ENCODE measurements at regions not wholly inside any gene's neighbourhood (a gene's known extent, or its start where the extent isn't known, plus 50 kb on each side); places are given as distances from the start of the nearest gene placed in this dataset.

GRCh38 chr2:204335451-204336058 is 209.7 kb upstream of the PARD3B start:
- FAIRE-seq (no peak), DNase-seq (ENCODE audit: extremely low spot score, insufficient read length, low read depth) (no peak)

- DNase-seq (ENCODE audit: extremely low spot score, insufficient read length, low read depth) (no peak), FAIRE-seq (no peak)
These were observed 209.0 kb upstream of the PARD3B start for GRCh38 chr2:204336153-204336744.

GRCh38 chr2:204337638-204338037 is 207.6 kb upstream of the PARD3B start:
- no peak for DNase-seq (ENCODE audit: extremely low spot score, insufficient read length, low read depth)
- FAIRE-seq, result no peak

- FAIRE-seq, result no peak
- DNase-seq (ENCODE audit: extremely low spot score, insufficient read length, low read depth), result no peak
These were observed 206.0 kb upstream of the PARD3B start for GRCh38 chr2:204339212-204339715.

- FAIRE-seq (no peak), DNase-seq (ENCODE audit: extremely low spot score, insufficient read length, low read depth) (no peak)
These were observed 204.8 kb upstream of the PARD3B start for GRCh38 chr2:204340511-204340910.

- FAIRE-seq, result no peak
These were observed 203.4 kb upstream of the PARD3B start for GRCh38 chr2:204341887-204342276.

GRCh38 chr2:204343685-204344084 is 201.6 kb upstream of the PARD3B start:
- DNase-seq (ENCODE audit: extremely low spot score, insufficient read length, low read depth) (no peak), FAIRE-seq (no peak)

More at GRCh38 chr2:204341887-204342276, 203.4 kb upstream of the PARD3B start:
- DNase-seq (ENCODE audit: extremely low spot score, insufficient read length, low read depth), result no peak

GRCh38 chr2:204344119-204344518 is 201.2 kb upstream of the PARD3B start:
- FAIRE-seq, result no peak

GRCh38 chr2:204346906-204347305 is 198.4 kb upstream of the PARD3B start:
- DNase-seq (ENCODE audit: extremely low spot score, insufficient read length, low read depth) (no peak), FAIRE-seq (no peak)

More at GRCh38 chr2:204344119-204344518, 201.2 kb upstream of the PARD3B start:
- DNase-seq (ENCODE audit: extremely low spot score, insufficient read length, low read depth), result no peak

GRCh38 chr2:204353823-204354222 is 191.5 kb upstream of the PARD3B start:
- DNase-seq (ENCODE audit: extremely low spot score, insufficient read length, low read depth), result no peak
- FAIRE-seq, result no peak

- DNase-seq (ENCODE audit: extremely low spot score, insufficient read length, low read depth), result no peak
- FAIRE-seq, result no peak
These were observed 190.8 kb upstream of the PARD3B start for GRCh38 chr2:204354442-204354856.

- DNase-seq (ENCODE audit: extremely low spot score, insufficient read length, low read depth) (no peak), FAIRE-seq (no peak)
These were observed 189.6 kb upstream of the PARD3B start for GRCh38 chr2:204355688-204356087.

- DNase-seq (ENCODE audit: extremely low spot score, insufficient read length, low read depth) (no peak), FAIRE-seq (no peak)
These were observed 189.1 kb upstream of the PARD3B start for GRCh38 chr2:204356151-204356641.

GRCh38 chr2:204357286-204357685 is 188.0 kb upstream of the PARD3B start:
- no peak for FAIRE-seq
- no peak for DNase-seq (ENCODE audit: extremely low spot score, insufficient read length, low read depth)

- DNase-seq (ENCODE audit: extremely low spot score, insufficient read length, low read depth), result no peak
- no peak for FAIRE-seq
These were observed 186.2 kb upstream of the PARD3B start for GRCh38 chr2:204359076-204359475.

- DNase-seq (ENCODE audit: extremely low spot score, insufficient read length, low read depth) (no peak), FAIRE-seq (no peak)
These were observed 184.9 kb upstream of the PARD3B start for GRCh38 chr2:204360218-204361007.

- FAIRE-seq (no peak), DNase-seq (ENCODE audit: extremely low spot score, insufficient read length, low read depth) (no peak)
These were observed 183.5 kb upstream of the PARD3B start for GRCh38 chr2:204361738-204362137.

GRCh38 chr2:204362581-204362980 is 182.7 kb upstream of the PARD3B start:
- no peak for DNase-seq (ENCODE audit: extremely low spot score, insufficient read length, low read depth)
- no peak for FAIRE-seq

GRCh38 chr2:204363513-204363912 is 181.8 kb upstream of the PARD3B start:
- DNase-seq (ENCODE audit: extremely low spot score, insufficient read length, low read depth) (no peak), FAIRE-seq (no peak)

GRCh38 chr2:204364860-204365535 is 180.3 kb upstream of the PARD3B start:
- DNase-seq (ENCODE audit: extremely low spot score, insufficient read length, low read depth), result no peak
- FAIRE-seq, result no peak
